ENCODE measurements at regions not wholly inside any gene's neighbourhood (a gene's known extent, or its start where the extent isn't known, plus 50 kb on each side); places are given as distances from the start of the nearest gene placed in this dataset.

- no peaks in the 10 kb centered on the region for H3K27me3 ChIP-seq
- no peak for TF ChIP-seq POLR2AphosphoS5 (IDR thresholded peaks at IDR 0.05)
- no peak for TF ChIP-seq EP300 (IDR thresholded peaks at IDR 0.05)
- TF ChIP-seq POLR2A (IDR thresholded peaks at IDR 0.05), result no peak
- TF ChIP-seq, protein P1, sequence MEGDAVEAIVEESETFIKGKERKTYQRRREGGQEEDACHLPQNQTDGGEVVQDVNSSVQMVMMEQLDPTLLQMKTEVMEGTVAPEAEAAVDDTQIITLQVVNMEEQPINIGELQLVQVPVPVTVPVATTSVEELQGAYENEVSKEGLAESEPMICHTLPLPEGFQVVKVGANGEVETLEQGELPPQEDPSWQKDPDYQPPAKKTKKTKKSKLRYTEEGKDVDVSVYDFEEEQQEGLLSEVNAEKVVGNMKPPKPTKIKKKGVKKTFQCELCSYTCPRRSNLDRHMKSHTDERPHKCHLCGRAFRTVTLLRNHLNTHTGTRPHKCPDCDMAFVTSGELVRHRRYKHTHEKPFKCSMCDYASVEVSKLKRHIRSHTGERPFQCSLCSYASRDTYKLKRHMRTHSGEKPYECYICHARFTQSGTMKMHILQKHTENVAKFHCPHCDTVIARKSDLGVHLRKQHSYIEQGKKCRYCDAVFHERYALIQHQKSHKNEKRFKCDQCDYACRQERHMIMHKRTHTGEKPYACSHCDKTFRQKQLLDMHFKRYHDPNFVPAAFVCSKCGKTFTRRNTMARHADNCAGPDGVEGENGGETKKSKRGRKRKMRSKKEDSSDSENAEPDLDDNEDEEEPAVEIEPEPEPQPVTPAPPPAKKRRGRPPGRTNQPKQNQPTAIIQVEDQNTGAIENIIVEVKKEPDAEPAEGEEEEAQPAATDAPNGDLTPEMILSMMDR (IDR thresholded peaks at IDR 0.05), result no peak
- H3K27ac ChIP-seq, result no peak overlapping the region
- H3K36me3 ChIP-seq, result no peaks in the 10 kb centered on the region
- no peak for ATAC-seq
- no peak overlapping the region for H3K4me3 ChIP-seq
- WGBS, 2 donors (ENCODE audit: low coverage in 1 of 2), result 0 to 14% methylated on average over 1 of the region's 1 CpG
- no peaks in the 10 kb centered on the region for H3K9me3 ChIP-seq
- no peaks in the 10 kb centered on the region for H3K4me1 ChIP-seq
Observed at GRCh38 chr21:24649691-24650090, 957.6 kb downstream of the MRPL39 start.

DNA sequence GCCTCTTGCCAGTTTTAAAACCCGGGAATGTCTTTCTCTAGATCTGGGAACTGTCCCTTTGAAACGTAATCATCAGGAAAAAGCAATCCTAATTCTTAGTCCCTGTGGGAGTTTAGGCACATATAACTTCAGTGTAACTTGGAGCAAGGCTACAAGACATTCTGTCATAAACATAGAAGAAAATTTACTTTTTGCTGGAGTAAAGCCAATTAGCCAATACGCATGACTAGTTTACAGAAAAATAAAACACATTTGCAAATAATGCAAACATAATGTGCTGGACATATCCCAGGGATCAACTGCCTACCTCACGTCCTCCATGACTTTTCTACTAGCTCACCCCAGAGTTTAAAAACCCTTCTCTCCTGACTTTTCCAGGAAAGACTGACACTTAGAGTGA, 970.6 kb downstream of the MRPL39 start:
- no peaks in the 10 kb centered on the region for H3K27me3 ChIP-seq
- no peaks in the 10 kb centered on the region for H3K4me1 ChIP-seq
- ATAC-seq, result no peak
- TF ChIP-seq POLR2A (IDR thresholded peaks at IDR 0.05) (no peak), POLR2AphosphoS5 (IDR thresholded peaks at IDR 0.05) (no peak), EP300 (IDR thresholded peaks at IDR 0.05) (no peak)
- TF ChIP-seq, protein P1 (IDR thresholded peaks at IDR 0.05), result no peak
- no peaks in the 10 kb centered on the region for H3K9me3 ChIP-seq
- no peak overlapping the region for H3K27ac ChIP-seq
- no peaks in the 10 kb centered on the region for H3K36me3 ChIP-seq
- 33 to 37% methylated on average over 3 to 4 of the region's 4 CpGs for WGBS, 2 donors (ENCODE audit: low coverage in 1 of 2)
- no peak overlapping the region for H3K4me3 ChIP-seq

DNA sequence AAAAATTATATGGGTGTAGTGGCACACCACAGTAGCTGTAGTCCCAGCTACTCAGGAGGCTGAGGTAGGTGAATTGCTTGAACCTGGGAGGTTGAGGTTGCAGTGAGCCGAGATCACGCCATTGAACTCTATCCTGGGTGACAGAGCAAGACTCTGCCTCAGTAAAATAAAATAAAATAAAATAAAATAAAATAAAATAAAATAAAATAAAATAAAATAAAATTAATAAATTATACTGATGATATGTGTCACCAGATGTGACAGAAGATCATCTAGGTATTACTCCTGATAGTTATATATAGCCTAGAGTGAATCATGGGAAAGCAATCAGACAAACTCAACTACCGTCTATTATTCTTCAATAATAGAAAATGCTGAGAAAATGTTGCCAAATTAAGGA, 972.5 kb downstream of the MRPL39 start:
- no peak overlapping the region for H3K27ac ChIP-seq
- H3K4me3 ChIP-seq, result no peak overlapping the region
- H3K27me3 ChIP-seq, result no peaks in the 10 kb centered on the region
- H3K36me3 ChIP-seq, result no peaks in the 10 kb centered on the region
- no peak for TF ChIP-seq POLR2A (IDR thresholded peaks at IDR 0.05)
- TF ChIP-seq, protein P1 (IDR thresholded peaks at IDR 0.05), result no peak
- TF ChIP-seq EP300 (IDR thresholded peaks at IDR 0.05), result no peak
- no peak for TF ChIP-seq POLR2AphosphoS5 (IDR thresholded peaks at IDR 0.05)
- no peak for ATAC-seq
- H3K9me3 ChIP-seq, result no peaks in the 10 kb centered on the region
- WGBS, 2 donors (ENCODE audit: low coverage in 1 of 2), result 82 to 97% methylated on average over 3 of the region's 3 CpGs
- H3K4me1 ChIP-seq, result no peaks in the 10 kb centered on the region

GRCh38 chr21:24628536-24628935, 978.7 kb downstream of the MRPL39 start:
- Histone ChIP-seq H3K27ac (no peak overlapping the region), H3K9me3 (no peaks in the 10 kb centered on the region), H3K4me3 (no peak overlapping the region), H3K36me3 (no peaks in the 10 kb centered on the region), H3K27me3 (no peaks in the 10 kb centered on the region), H3K4me1 (no peaks in the 10 kb centered on the region)
- TF ChIP-seq POLR2AphosphoS5 (IDR thresholded peaks at IDR 0.05), result no peak
- no peak for TF ChIP-seq POLR2A (IDR thresholded peaks at IDR 0.05)
- TF ChIP-seq, protein P1 (IDR thresholded peaks at IDR 0.05), result no peak
- no peak for TF ChIP-seq EP300 (IDR thresholded peaks at IDR 0.05)
- WGBS, 2 donors (ENCODE audit: low coverage in 1 of 2), result 50 to 60% methylated on average over 1 of the region's 1 CpG
- ATAC-seq, result no peak

GRCh38 chr21:24628046-24628445, 979.2 kb downstream of the MRPL39 start:
- no peaks in the 10 kb centered on the region for H3K36me3 ChIP-seq
- H3K9me3 ChIP-seq, result no peaks in the 10 kb centered on the region
- H3K27me3 ChIP-seq, result no peaks in the 10 kb centered on the region
- no peak overlapping the region for H3K27ac ChIP-seq
- TF ChIP-seq, protein P1 (IDR thresholded peaks at IDR 0.05), result no peak
- TF ChIP-seq EP300 (IDR thresholded peaks at IDR 0.05), result no peak
- TF ChIP-seq POLR2AphosphoS5 (IDR thresholded peaks at IDR 0.05), result no peak
- no peak for ATAC-seq
- H3K4me1 ChIP-seq, result no peaks in the 10 kb centered on the region
- no peak overlapping the region for H3K4me3 ChIP-seq
